IMR-90 (cell line): ENCODE measurements at regions not wholly inside any gene's neighbourhood (a gene's known extent, or its start where the extent isn't known, plus 50 kb on each side); places are given as distances from the start of the nearest gene placed in this dataset.

ENCODE experiments used
- ATAC-seq: fragments of 200-7000 bp; cut with Tn5 transposase; 2 replicates; pipeline ENCODE4 v1.9.1; 2020; ENCODE audit warnings: low read depth, mild to moderate bottlenecking, moderate library complexity
- BruUV-seq: library from RNA; stranded (reverse); fragments of 400-500 nt; replicated peaks from 2 replicates; lab custom pipeline; 2021; lab: Mats Ljungman, UMichigan
- CTCF ChIA-PET: fragments of 300-600 bp; formaldehyde crosslinking; extraction: SDS; loops from one replicate; lab custom pipeline; 2021; ENCODE audit warnings: antibody characterized with exemption; lab: Yijun Ruan, JAX
- POLR2A ChIA-PET: fragments of 300-600 bp; sonication (Branson Sonifier 250); formaldehyde crosslinking; loops from one replicate; lab custom pipeline; 2022; ENCODE audit warnings: antibody characterized with exemption; ENCODE audit not compliant: unreplicated experiment; lab: Charles Lee
- DNase-seq: peaks from one replicate; pipeline ENCODE4 v3.0.0; 2013
- H2AFZ ChIP-seq: replicated peaks from 2 replicates; pipeline ENCODE3; 2013; ENCODE audit warnings: low read length, mild to moderate bottlenecking; ENCODE audit not compliant: poor library complexity
- H2AK5ac ChIP-seq: 2 replicates; pipeline ENCODE4 v1.6.1; 2013; ENCODE audit warnings: low read depth, low read length, inconsistent platforms
- H2AK9ac ChIP-seq: replicated peaks from 2 replicates; pipeline ENCODE3; 2013; ENCODE audit warnings: mild to moderate bottlenecking, low read depth, low read length, moderate library complexity; ENCODE audit not compliant: poor library complexity
- H2BK120ac ChIP-seq: 2 replicates; pipeline ENCODE4 v1.6.1; 2013; ENCODE audit warnings: low read depth, low read length, inconsistent platforms
- H2BK15ac ChIP-seq: 3 replicates; pipeline ENCODE4 v1.6.1; 2013; ENCODE audit warnings: low read depth, low read length, inconsistent platforms
- H2BK20ac ChIP-seq: 2 replicates; pipeline ENCODE4 v1.6.1; 2013; ENCODE audit warnings: low read depth, mild to moderate bottlenecking, inconsistent platforms, low read length, moderate library complexity
- H2BK5ac ChIP-seq: 2 replicates; pipeline ENCODE4 v1.6.1; 2013; ENCODE audit warnings: mild to moderate bottlenecking, low read depth, low read length, inconsistent platforms; ENCODE audit not compliant: poor library complexity, severe bottlenecking
- H3K14ac ChIP-seq: replicated peaks from 2 replicates; pipeline ENCODE4 v1.6.1; 2013; ENCODE audit warnings: low read depth, low read length, inconsistent platforms
- H3K18ac ChIP-seq: 2 replicates; pipeline ENCODE4 v1.6.1; 2013; ENCODE audit warnings: low read depth, low read length, control low read depth
- H3K23ac ChIP-seq: 2 replicates; pipeline ENCODE4 v1.6.1; 2013; ENCODE audit warnings: low read depth, low read length, inconsistent platforms
- H3K27ac ChIP-seq: 2 replicates; pipeline ENCODE4 v1.5.1; 2013; ENCODE audit warnings: mild to moderate bottlenecking, control low read depth, low read length; ENCODE audit not compliant: insufficient read depth
- H3K27me3 ChIP-seq: 2 replicates; pipeline ENCODE4 v1.6.1; 2013; ENCODE audit warnings: low read length; ENCODE audit not compliant: control insufficient read depth, insufficient read depth
- H3K36me3 ChIP-seq: 2 replicates; pipeline ENCODE4 v1.6.1; 2013; ENCODE audit warnings: low read length, mixed read lengths; ENCODE audit not compliant: control insufficient read depth, insufficient read depth
- H3K4ac ChIP-seq: 2 replicates; pipeline ENCODE4 v1.6.1; 2013; ENCODE audit warnings: low read depth, low read length, inconsistent platforms
- H3K4me1 ChIP-seq: 2 replicates; pipeline ENCODE4 v1.6.1; 2013; ENCODE audit warnings: low read length, mixed read lengths; ENCODE audit not compliant: control insufficient read depth, insufficient read depth
- H3K4me2 ChIP-seq: 2 replicates; pipeline ENCODE4 v1.6.1; 2013; ENCODE audit warnings: low read depth, mild to moderate bottlenecking, control low read depth, low read length, moderate library complexity
- H3K4me3 ChIP-seq: 2 replicates; pipeline ENCODE4 v1.5.1; 2013; ENCODE audit warnings: low read depth, mild to moderate bottlenecking, control low read depth, low read length, moderate library complexity; ENCODE audit not compliant: insufficient read depth
- H3K56ac ChIP-seq: 2 replicates; pipeline ENCODE4 v1.6.1; 2013; ENCODE audit warnings: low read length, inconsistent platforms; ENCODE audit not compliant: insufficient read depth; ENCODE audit errors: extremely low read depth
- H3K79me1 ChIP-seq, 2 experiments: 2 replicates each; pipeline ENCODE4 v1.6.1; 2013; ENCODE audit warnings: low read length in 2 of 2, inconsistent platforms in 1 of 2, low read depth in 1 of 2
- H3K9ac ChIP-seq: 2 replicates; pipeline ENCODE4 v1.6.1; 2013; ENCODE audit warnings: low read depth, low read length, control low read depth
- H3K9me1 ChIP-seq: 2 replicates; pipeline ENCODE4 v1.6.1; 2013; ENCODE audit warnings: low read length, inconsistent platforms; ENCODE audit not compliant: insufficient read depth
- H3K9me3 ChIP-seq: 2 replicates; pipeline ENCODE4 v1.6.1; 2013; ENCODE audit warnings: low read length; ENCODE audit not compliant: control insufficient read depth, insufficient read depth
- H4K20me1 ChIP-seq: 2 replicates; pipeline ENCODE4 v1.6.1; 2013; ENCODE audit warnings: low read length, inconsistent platforms; ENCODE audit not compliant: insufficient read depth
- H4K5ac ChIP-seq: 2 replicates; pipeline ENCODE4 v1.6.1; 2013; ENCODE audit warnings: mild to moderate bottlenecking, low read depth, low read length, control low read depth
- H4K8ac ChIP-seq, 2 experiments: 2 replicates each; pipeline ENCODE4 v1.6.1; 2013; ENCODE audit warnings: low read depth in 2 of 2, low read length in 2 of 2, control low read depth in 1 of 2, inconsistent platforms in 1 of 2
- H4K91ac ChIP-seq: 2 replicates; pipeline ENCODE4 v1.6.1; 2013; ENCODE audit warnings: low read depth, low read length, inconsistent platforms; ENCODE audit not compliant: insufficient read depth
- BHLHE40 ChIP-seq: fragments of 150-350 bp; IDR thresholded peaks from 2 replicates; pipeline ENCODE4 v1.6.1; 2016; ENCODE audit warnings: mild to moderate bottlenecking, low read depth, low read length
- CEBPB ChIP-seq: IDR thresholded peaks from 2 replicates; pipeline ENCODE4 v1.6.1; 2012; ENCODE audit warnings: low read depth, low read length, improper control_type of control experiment
- CHD1 ChIP-seq: IDR thresholded peaks from 2 replicates; pipeline ENCODE4 v1.6.1; 2012; ENCODE audit warnings: low read depth, low read length, improper control_type of control experiment
- CTCF ChIP-seq: conservative IDR thresholded peaks from 2 replicates; pipeline ENCODE4 v1.5.1; 2012; ENCODE audit warnings: mild to moderate bottlenecking, low read depth, low read length, improper control_type of control experiment
- ELK1 ChIP-seq: fragments of 150-350 bp; IDR thresholded peaks from 2 replicates; pipeline ENCODE4 v1.6.1; 2016; ENCODE audit warnings: low read depth, mild to moderate bottlenecking, low read length, moderate library complexity, borderline replicate concordance
- MAFK ChIP-seq: IDR thresholded peaks from 2 replicates; pipeline ENCODE4 v1.6.1; 2012; ENCODE audit warnings: low read depth, low read length, improper control_type of control experiment
- MAZ ChIP-seq: IDR thresholded peaks from 2 replicates; pipeline ENCODE4 v1.6.1; 2012; ENCODE audit warnings: low read depth, mild to moderate bottlenecking, low read length, improper control_type of control experiment, moderate library complexity, borderline replicate concordance
- NFE2L2 ChIP-seq: fragments of 150-350 bp; IDR thresholded peaks from 2 replicates; pipeline ENCODE4 v1.6.1; 2016; ENCODE audit warnings: low read depth, mild to moderate bottlenecking, low read length
- POLR2A ChIP-seq: IDR thresholded peaks from 2 replicates; pipeline ENCODE4 v1.6.1; 2012; ENCODE audit warnings: mild to moderate bottlenecking, low read depth, low read length
- RAD21 ChIP-seq: IDR thresholded peaks from 2 replicates; pipeline ENCODE4 v1.6.1; 2012; ENCODE audit warnings: low read length, improper control_type of control experiment
- RCOR1 ChIP-seq: IDR thresholded peaks from 2 replicates; pipeline ENCODE4 v1.6.1; 2012; ENCODE audit warnings: mild to moderate bottlenecking, low read length, improper control_type of control experiment; ENCODE audit not compliant: insufficient replicate concordance
- RFX5 ChIP-seq: IDR thresholded peaks from 2 replicates; pipeline ENCODE4 v1.8.0; 2012; ENCODE audit warnings: low read depth, mild to moderate bottlenecking, low read length, moderate library complexity
- SMC3 ChIP-seq: fragments of 150-350 bp; IDR thresholded peaks from 2 replicates; pipeline ENCODE4 v1.6.1; 2016; ENCODE audit warnings: low read depth, mild to moderate bottlenecking, antibody characterized with exemption, low read length, moderate library complexity
- WGBS, 2 experiments: methylation state at CpG; one replicate each; pipeline versions ENCODE4 v1.1.5 to v1.1.7; 2013; ENCODE audit warnings: missing lambda C conversion rate in 2 of 2; ENCODE audit not compliant: insufficient read length in 1 of 2; ENCODE audit errors: extremely low coverage in 2 of 2; 5-methylcytosine and 5-hydroxymethylcytosine counted together
- dilution Hi-C: fragments of 300-500 bp; cut with HindIII; formaldehyde crosslinking; loops from one replicate; pipeline ENCODE4 v1.14.3; 2018; ENCODE audit warnings: low sequenced_read_pairs; ENCODE audit not compliant: unreplicated experiment
- in situ Hi-C: fragments of 300-500 bp; cut with MboI; formaldehyde crosslinking; loops from 3 replicates; pipeline ENCODE4 v1.14.3; 2019; ENCODE audit warnings: low sequenced_read_pairs, inconsistent platforms, mixed read lengths
- intact Hi-C: fragments of 100-400 bp; cut with micrococcal nuclease; formaldehyde crosslinking; loops from 2 replicates; pipeline ENCODE4 v1.10.0; 2022
- TF ChIP-seq, protein P1 (sequence below): fragments of 150-350 bp; IDR thresholded peaks from 2 replicates; pipeline ENCODE4 v1.6.1; 2017; ENCODE audit warnings: mild to moderate bottlenecking, antibody characterized with exemption, low read length, low read depth

- H2BK20ac ChIP-seq = no peak overlapping the region
- H3K14ac ChIP-seq = no peak overlapping the region
- in situ Hi-C loops = no loop called here
- H3K9me3 ChIP-seq = no peaks in the 10 kb centered on the region
- 80% methylated on average over 1 of the region's 3 CpGs; no CpG with 5 or more reads in 1 of the 2 experiments for WGBS, 2 experiments
- POLR2A ChIA-PET = no interaction called here
- H3K9ac ChIP-seq = no peak overlapping the region
- no peak overlapping the region for H3K56ac ChIP-seq
- no peak overlapping the region for H2BK5ac ChIP-seq
- H3K4me2 ChIP-seq = no peak overlapping the region
- no peak overlapping the region for H3K23ac ChIP-seq
- intact Hi-C loops = no loop called here
- H4K91ac ChIP-seq = no peak overlapping the region
- dilution Hi-C loops = no loop called here
- no peak overlapping the region for H2BK15ac ChIP-seq
- no peak overlapping the region for H2AFZ ChIP-seq
- no peak overlapping the region for H3K27ac ChIP-seq
- BruUV-seq = no TSS peak
- H3K4me1 ChIP-seq = no peaks in the 10 kb centered on the region
- TF ChIP-seq, protein P1, sequence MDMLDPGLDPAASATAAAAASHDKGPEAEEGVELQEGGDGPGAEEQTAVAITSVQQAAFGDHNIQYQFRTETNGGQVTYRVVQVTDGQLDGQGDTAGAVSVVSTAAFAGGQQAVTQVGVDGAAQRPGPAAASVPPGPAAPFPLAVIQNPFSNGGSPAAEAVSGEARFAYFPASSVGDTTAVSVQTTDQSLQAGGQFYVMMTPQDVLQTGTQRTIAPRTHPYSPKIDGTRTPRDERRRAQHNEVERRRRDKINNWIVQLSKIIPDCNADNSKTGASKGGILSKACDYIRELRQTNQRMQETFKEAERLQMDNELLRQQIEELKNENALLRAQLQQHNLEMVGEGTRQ = no peak
- TF ChIP-seq MAZ (no peak), POLR2A (no peak), CEBPB (no peak), MAFK (no peak), SMC3 (no peak), BHLHE40 (no peak), CTCF (no peak), RAD21 (no peak), NFE2L2 (no peak), RFX5 (no peak), RCOR1 (no peak), CHD1 (no peak), ELK1 (no peak)
- CTCF ChIA-PET = no interaction called here
- DNase-seq (no peak), ATAC-seq (no peak)
- no peaks in the 10 kb centered on the region for H3K9me1 ChIP-seq
- H4K20me1 ChIP-seq = no peaks in the 10 kb centered on the region
- H3K4me3 ChIP-seq = no peak overlapping the region
- peaks cover 3% of the 10 kb centered on the region; the same call in 1 of the 2 replicates for H3K27me3 ChIP-seq
- H4K5ac ChIP-seq = no peak overlapping the region
- H2BK120ac ChIP-seq = no peak overlapping the region
- H2AK9ac ChIP-seq = no peak overlapping the region
- H3K36me3 ChIP-seq = no peaks in the 10 kb centered on the region
- H4K8ac ChIP-seq = no peak overlapping the region
- H3K4ac ChIP-seq = no peak overlapping the region
- no peaks in the 10 kb centered on the region for H3K79me1 ChIP-seq
- H3K18ac ChIP-seq = no peak overlapping the region
- no peak overlapping the region for H2AK5ac ChIP-seq
Observed at GRCh38 chr5:133708331-133708850, 96.0 kb upstream of the FSTL4 start.
